Testis (tissue), 2 donors: ENCODE measurements at regions not wholly inside any gene's neighbourhood (a gene's known extent, or its start where the extent isn't known, plus 50 kb on each side); places are given as distances from the start of the nearest gene placed in this dataset.

Experiments
- CTCF ChIP-seq, 3 experiments: fragments of 450-650 bp in 2 of 3; fragments of 200-600 bp in 1 of 3; sonication (generic) in 1 of 3; IDR thresholded peaks; one replicate each; pipeline ENCODE4 v1.5.1; 2016 to 2019; ENCODE audit warnings: antibody characterized with exemption in 3 of 3, mild to moderate bottlenecking in 2 of 3, moderate library complexity in 1 of 3
- POLR2A ChIP-seq: fragments of 450-650 bp; IDR thresholded peaks from one replicate; pipeline ENCODE4 v1.6.1; 2017; ENCODE audit warnings: antibody characterized with exemption, mild to moderate bottlenecking, moderate library complexity

- TF ChIP-seq CTCF (IDR thresholded peaks at IDR 0.05) (no peak), POLR2A (no peak)
These were observed 238.1 kb upstream of the ARID1B start for GRCh38 chr6:156538875-156539660.
